TTC549 (cell line): ENCODE measurements at regions not wholly inside any gene's neighbourhood (a gene's known extent, or its start where the extent isn't known, plus 50 kb on each side); places are given as distances from the start of the nearest gene placed in this dataset.
"Not testable (repeated sequence)": the region's sequence is repeated elsewhere in the genome, so short reads cannot be mapped to it uniquely, and the experiment has no call there.

ENCODE experiments used
- FAIRE-seq: peaks from 2 replicates; lab custom pipeline; 2012; peaks lifted over from hg19 to GRCh38; lab: Jason Lieb, UNC

DNA sequence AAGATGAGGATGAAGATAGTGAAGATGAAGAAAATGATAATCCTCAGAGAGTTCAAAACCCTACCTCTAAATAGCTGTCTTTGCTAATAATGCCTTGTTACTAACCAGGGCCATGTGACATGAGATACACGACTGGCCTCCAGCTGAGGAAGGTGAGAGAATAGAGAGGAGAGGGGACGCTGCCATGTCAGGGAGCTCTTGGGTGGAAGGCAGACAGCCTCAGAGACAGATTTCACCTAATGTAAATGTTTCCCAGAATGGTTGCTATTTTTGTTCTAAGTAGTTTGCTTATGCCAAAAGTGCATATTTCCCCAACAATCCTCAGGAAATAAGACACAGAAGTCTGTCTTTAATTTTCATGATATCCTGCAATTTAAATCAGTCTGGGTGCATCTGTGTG, 138.4 kb downstream of the ELOVL4 start:
- FAIRE-seq, result no peak

DNA sequence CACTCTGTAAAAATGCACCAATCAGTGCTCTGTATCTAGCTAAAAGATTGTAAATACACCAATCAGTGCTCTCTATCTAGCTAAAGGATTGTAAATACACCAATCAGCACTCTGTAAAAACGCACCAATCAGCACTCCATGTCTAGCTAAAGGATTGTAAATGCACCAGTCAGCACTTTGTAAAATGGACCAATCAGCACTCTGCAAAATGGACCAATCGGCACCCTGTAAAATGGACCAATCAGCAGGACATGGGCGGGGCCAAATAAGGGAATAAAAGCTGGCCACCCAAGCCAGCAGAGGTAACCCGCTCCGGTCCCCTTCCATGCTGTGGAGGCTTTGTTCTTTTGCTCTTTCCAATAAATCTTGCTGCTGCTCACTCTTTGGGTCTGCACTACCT, 140.7 kb downstream of the ELOVL4 start:
- FAIRE-seq, result not testable (repeated sequence)

DNA sequence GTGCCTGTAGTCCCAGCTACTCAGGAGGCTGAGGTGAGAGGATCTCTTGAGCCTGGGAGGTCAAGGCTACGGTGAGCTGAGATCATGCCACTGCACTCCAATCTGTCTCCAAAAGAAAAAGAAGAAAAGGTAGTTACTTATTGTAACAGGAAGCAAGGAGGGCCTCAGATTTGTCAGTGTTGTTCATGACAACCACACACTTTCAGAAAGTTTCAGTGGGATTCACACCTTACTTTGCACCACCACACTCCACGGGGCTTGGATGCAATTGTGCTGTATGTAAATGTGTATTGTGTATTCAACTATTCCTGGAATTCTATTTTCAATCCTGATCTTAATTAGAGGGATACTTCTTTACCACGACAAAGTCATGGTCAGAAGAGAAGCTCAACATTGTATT, 142.6 kb downstream of the ELOVL4 start:
- no peak for FAIRE-seq

DNA sequence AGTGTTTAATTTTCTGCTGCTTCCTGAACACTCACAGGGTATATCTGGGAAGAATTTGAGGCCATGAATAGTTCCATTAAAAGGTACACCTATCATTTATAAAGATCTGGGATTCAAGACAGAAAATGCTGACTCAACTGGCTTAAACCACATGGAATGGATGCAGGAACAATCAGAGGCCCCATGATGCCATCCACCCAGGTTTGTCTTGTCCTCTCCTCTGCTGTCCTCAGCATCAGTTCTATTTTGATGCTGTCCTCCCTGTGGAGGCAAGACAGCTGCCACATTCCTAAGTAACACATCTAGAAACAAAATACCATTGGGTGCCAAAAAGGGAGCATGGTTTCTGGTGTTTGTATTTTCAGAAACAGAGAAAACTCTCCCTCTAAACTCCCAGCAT, 143.4 kb downstream of the ELOVL4 start:
- no peak for FAIRE-seq

DNA sequence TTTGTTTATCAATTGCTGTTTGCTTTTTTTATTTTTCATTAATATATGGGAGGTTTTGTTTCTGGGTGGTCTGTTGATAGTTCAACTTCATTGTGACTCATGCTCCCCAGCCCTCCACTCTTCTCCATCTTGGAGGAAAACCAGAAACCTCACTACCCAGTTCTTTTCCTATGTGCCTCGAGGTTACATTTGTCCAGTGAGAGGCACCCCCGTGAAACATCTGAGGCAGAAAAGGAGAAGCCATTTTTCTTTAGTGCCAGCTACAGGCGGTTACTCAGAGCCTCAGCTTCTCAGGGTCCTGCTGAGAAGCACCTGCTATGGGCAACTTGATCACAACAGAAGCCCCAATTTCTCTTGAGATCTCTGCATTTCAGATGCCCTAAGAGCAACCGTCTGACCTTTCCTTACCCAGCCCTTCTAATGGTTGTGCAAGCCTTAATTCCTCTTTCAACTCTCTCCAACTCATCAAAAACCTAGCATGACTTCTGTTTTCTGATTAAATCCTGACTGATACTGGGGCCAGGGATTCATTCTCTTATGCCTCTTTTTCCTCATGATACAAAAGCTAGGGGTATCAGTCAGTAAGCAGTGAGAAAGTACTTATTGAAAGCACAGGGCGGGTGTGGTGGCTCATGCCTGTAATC, 144.6 kb downstream of the ELOVL4 start:
- no peak for FAIRE-seq

DNA sequence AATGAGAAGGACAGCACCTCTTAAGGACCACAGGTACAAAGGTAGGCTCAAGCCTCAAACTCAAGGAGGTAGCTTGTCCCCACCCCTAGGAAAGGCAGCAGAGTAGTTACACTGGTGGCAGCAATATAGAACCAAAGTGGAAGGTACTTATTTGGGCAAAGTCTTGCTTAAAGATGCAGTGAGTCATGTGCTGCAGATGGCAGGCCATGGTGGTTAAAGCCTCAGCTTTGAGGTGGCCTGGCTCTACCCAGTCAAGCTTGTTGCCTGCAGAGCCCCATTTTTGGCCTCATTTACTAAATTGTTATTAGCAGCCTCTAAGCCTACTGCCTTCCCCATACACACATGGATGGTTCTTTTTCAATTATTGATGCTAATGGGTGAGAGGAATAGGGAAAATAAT, 146.0 kb downstream of the ELOVL4 start:
- FAIRE-seq, result no peak

DNA sequence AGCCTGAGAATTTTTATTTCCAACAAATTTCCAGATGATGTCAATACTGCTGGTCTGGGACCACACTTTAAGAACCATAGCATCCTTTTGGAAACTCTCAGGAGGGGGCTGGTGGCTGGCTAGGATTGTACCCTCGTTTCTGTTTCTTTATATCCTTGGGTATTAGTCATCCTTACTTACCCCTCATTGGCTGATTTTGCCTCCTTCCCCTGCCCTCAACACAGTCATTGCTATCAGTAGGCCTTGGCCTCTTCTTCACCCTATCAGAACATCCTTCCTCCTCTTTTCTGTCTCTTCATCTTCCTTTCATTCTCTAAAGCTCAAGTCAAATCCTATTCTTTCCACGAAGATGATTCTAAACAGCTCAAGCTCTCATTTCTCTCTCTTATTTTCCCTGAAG, 148.5 kb downstream of the ELOVL4 start:
- no peak for FAIRE-seq

DNA sequence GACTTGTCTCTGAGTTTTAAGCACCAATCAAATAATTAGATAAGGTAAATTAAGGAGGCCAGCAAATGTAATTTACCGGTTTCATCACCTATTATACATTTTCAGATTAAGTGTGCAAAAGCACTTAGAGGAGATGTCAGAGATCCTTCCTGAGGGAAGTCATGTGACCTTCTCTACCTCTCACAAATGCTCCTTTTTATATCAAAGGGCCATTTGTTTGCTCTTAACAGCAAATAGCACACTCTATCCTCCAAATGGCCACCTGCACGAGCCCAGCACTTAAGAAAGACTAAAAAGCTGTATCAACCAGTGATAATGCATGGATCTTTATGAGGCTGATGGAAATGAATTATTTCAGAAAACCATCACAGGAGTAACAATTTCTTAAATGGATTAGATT, 149.4 kb downstream of the ELOVL4 start:
- FAIRE-seq, result no peak

DNA sequence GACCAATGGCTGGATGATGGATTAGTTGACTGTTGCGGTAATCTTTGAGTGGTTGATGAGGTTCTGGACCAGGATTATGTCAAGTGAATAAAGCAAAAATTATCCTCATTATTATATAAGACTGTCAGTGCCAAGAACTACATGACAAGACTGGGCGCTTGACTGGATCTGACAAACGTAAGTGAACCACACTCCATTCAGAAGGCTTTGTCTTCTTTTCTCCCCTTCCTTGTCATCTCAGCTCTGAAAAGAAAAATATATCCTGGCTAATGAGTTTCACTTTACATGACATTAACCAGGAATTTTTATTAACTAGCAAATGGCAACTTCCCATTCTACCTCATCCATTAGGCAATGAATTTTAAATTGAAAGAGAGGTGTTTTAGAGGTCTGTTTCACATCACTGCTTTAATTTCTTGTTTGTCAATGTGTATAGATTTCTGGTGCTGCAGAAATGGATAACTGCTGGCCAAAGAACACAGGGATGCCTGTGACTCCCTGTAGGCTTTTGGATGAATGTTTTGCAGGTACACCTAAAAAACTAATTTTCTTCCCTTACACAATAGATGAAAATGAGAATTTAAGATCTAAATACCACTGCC, 150.1 kb downstream of the ELOVL4 start:
- no peak for FAIRE-seq

DNA sequence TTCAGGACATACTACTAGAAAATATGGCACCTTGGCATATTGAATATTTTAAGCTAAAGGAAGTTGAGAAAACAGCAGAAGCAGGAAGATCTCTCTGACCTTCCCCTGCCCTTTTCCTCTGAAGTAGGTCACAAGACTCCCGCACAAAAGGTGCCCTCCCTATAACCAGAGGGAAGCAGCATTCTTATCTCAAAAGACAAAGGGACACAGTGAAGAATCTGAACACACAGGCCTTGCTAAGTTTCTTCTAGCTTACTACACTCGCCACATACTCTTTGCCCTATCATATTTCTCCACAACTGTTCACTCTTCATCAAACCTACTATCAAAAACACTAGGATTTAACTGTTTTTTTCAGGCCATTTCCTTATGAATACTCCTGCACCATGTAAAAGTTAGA, 151.2 kb downstream of the ELOVL4 start:
- FAIRE-seq, result no peak

DNA sequence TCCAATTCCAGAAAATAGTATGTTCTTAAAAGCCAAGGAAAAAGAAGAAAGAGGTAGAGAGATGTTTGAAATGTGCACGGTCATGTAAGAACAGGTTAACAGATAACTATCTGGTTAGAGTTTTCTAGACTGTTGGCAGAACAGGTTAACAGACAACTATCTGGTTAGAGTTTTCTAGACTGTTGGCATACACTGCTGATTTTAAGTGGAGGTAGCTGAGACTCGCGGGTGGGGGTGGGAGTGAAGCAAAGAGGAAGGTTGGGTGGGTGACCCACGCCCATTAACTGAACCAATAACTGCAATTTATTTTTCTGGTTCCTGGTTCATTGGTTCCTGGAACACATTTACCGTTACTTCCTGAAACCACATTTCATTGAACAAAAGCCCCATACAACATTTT, 157.5 kb downstream of the ELOVL4 start:
- FAIRE-seq, result no peak

DNA sequence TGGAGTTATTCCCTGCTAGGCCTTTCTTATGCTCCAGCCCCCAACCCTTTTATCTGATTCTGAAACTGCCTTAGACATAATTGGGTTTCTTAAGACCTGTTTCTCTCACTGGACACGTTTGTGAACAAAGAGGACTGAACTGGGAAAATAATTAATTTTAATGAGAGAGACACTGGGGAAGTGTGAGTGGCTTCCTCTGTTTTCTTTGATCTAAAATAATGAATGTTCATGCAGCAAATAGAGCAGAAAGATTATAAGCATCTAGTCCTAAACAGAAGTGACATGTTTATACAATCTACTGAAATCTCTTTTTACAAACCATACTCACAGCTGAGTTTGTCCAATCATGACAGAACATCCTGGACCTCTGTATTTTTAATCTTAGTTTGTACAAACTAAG, 157.6 kb downstream of the SH3BGRL2 start:
- FAIRE-seq, result no peak

DNA sequence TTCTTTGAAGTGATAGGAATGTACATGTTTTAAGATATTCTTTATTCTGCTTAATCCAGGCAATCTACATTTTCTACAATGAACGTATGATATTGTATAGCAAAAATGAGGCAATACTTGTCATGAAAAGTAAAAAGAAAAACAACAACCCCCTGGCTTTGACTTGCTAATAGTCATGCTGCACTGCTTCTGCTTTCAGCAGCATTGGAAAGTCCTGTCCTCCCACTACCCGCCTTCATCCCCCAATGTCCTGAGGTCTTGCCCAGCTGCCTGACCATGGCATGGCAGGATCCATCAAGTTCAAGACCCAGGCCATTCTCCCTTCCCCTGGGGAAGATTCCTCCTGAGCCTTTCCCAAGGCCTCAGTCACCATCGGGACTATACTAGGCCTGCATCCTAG, 156.5 kb downstream of the SH3BGRL2 start:
- no peak for FAIRE-seq

DNA sequence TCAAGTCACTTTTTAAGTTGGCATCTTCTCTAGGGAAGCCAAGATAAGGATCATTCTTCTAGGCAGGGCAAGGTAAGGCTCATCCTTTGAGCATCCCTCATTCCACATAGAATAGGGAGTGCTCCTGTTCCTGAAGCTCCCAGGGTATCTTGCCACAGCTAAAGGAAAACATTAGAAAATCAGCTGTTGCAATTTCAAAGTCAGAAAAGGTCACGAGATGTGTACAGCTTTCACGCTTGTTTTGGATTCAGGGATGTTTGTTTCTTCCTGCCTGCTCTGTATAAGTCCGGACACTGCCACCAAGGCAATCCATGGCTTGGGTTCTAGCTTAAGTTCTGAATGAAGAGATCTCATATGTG, 153.2 kb downstream of the SH3BGRL2 start:
- FAIRE-seq, result no peak

DNA sequence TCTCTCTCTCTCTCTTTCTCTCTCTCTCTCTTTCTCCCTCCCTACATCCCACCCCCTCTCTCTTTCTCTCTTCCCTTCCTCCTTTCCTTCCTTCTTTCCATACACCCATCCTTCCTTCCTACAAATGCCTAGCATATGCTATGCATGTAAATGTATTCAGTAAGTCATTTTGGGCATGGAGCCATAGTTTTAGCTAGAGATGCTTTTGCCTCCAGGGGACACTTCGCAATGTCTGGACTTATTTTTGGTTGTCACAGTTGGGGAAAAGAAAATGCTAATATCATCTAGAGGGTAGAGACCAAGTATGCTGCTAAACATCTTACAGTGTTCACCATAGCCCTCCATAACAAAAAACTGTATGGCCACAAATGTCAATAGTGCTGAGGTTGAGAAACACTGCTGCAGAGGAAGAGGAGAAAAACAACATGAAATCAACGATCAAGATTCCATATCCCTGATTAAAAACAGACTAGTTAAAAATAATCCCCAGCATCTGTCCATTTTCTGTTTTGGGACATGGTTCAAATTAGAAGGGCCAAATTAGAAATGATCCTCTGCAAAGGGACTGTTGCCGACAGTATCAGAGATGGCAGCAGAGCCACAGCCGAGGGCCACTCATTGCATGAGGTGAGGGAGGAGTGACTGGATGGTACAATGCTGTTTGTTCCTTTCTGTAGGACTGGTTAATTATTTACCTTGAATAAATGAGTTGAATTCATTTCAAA, 152.7 kb downstream of the SH3BGRL2 start:
- FAIRE-seq, result no peak

DNA sequence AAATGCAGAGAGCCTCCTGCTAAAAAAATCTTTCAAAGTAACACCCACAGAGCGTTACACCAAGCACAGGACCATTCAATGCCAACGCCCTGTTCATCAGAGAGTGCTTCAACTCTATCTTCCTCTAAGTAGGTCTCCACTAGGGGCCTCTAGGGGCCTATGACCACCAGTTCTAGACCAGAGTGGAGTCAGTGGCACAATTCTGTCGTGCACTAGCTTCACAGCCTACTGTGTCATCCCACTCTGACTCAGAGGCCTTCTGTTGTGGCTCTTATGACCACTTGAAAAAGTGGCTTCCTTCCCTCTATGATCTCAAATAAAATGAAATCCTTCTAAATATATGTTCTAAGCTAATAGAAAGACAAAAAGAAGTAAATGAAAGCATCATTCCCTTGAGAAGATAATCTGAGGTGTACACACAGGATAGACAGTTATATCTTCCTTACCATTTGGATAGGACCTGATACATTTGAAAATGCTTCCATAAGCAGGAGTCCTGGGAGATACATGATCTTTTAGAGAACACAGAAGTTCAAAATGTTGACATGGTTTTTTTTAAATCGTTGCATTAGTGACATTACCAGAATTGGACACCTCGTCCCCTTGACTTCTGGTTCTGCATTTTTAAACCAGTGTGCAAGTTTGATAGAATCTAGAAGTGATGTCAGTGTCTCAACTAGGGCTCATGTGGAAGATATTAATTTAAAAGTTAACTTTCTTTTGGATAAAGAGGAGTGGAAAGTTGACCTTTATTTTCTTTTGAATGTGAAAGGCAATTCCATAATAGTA, 151.9 kb downstream of the SH3BGRL2 start:
- no peak for FAIRE-seq

DNA sequence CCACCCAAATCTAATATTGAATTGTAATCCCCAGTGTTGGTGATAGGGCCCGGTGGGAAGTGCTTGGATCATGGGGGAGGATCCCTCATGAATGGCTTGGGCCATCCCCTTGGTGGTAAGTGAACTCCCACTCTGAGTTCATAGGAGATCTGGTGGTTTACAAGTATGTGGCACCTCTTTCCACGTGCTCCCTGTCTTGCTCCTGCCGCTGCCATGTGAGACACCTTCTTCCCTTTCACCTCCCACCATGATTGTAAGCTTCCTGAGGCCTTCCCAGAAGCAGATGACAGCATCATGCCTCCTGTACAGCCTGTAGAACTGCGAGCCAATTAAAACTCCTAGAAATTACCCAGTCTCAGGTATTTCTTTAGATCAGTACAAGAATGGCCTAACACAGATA, 150.8 kb downstream of the SH3BGRL2 start:
- FAIRE-seq, result no peak

DNA sequence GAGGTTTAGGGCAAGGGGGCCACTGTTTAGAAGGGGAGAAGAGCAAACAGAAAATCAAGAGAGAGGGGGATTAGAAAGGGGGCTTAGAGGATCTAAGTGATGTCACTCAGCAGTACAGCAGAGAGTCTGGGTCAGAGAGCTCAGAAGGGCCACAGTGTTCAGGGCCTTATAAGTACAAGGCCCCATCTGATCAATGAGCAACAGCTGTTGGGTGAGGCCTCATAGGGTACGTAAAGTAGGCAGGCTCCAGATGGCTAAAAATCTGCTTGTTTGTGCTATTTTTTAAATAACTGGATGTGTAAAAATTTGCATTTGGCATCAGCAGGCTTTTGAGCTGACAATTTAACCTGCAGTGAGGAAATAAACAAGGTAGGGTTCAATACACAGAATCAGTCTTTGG, 149.8 kb downstream of the SH3BGRL2 start:
- FAIRE-seq, result no peak

DNA sequence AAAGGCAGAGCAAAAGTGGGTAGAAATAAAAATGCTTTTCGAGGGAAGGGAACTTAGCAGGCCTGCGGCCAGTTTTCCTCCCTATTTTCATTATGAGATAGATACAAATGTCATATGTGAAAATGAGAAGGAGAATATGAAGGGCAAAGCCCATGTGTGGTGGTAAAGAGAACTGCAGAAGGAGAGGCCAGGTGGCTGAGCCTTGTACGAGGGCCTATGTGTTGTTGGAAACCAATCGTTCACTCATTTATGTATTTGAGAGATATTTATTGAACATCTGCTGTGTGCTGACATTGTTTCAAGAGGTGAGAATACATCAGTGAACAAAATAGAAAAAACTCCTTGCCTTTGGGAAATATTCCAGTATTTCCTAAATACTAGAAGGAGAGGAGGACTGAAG, 147.7 kb downstream of the SH3BGRL2 start:
- no peak for FAIRE-seq

DNA sequence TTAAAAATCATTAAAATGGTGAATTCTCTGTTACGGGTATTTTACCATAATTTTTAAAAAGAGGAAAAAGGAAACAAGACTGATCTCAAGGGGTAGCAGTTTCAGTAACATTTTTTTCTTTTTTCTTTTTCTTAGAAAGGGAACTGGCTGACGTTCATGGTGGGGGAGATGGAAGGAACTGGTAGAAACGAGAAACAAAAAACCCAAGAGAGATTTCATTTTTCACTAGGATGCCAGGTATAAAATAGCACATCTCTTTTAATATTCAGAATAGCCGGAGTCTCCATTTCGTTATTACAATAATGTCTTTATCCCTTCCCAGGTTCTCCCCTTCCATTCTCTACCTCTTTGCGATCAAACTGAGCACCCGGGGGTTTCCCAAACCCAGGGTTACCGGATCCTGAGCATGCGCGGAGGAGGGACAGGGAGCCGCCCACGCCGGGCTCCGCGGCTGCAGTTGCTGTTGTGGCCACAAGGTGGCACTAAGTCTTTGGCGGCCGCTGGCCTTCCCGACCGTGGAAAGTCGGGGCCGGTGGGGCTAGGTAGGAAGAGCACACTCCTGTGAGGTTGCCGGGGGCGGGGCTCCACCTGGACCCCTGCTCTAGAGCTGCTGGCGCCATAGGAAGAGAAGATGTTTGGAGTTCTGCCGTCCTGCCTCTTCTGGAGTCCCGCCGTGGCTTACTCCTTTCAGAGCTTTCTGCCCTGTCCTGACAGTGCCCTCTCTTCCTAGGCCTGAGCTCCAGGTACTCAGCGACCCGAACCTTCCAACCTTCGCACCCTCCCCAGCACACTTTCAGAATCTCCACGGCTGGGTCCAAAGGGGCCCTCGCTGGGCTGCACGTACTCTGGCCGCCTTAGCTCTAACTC, 146.8 kb downstream of the SH3BGRL2 start:
- no peak for FAIRE-seq

DNA sequence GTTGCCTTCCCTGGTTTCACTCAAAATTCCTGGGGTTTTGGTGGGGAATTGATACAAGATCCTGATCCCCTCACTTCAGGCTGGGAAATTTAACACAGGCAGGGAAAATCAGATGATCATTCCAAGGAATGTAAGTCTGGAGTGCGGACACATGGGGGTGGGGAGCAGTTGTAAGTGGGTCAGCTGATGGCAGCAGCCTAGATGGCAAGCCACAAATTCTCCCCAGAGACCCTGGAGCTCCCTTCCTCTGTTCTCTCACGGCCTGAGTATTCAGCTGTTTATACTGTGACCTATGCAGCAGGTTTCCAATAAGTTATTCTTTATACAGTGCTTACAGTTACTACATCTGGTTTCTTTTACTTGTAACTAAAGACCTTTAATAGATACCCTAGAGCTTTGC, 144.9 kb downstream of the SH3BGRL2 start:
- FAIRE-seq, result no peak

DNA sequence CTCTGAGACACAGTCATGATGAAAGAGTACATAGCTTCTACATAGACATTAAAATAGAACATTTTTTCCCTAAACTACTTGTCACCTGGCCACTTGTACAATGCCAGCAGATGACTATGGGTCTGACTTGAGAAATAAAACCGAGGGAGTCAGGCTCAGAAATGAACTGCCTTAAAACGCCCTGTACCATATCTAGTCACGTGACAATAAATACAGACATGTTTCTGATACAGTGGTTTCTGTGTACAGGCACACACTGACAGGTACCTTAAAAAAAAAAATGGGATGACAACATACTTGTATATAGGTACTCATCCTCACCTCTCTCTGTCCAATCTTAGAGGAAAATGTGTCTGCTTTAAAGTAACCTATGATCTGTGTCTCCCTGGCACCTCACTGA, 144.1 kb downstream of the SH3BGRL2 start:
- FAIRE-seq, result no peak
